HG03280 (cell line): ENCODE measurements at regions not wholly inside any gene's neighbourhood (a gene's known extent, or its start where the extent isn't known, plus 50 kb on each side); places are given as distances from the start of the nearest gene placed in this dataset.

ENCODE experiments used
- ATAC-seq: cut with Tn5 transposase; IDR thresholded peaks from one replicate; pipeline ENCODE4 v1.9.1; 2021; ENCODE audit warnings: mild to moderate bottlenecking, moderate library complexity; ENCODE audit not compliant: unreplicated experiment

- ATAC-seq, result no peak
These were observed 784.5 kb downstream of the BRD1 start for GRCh38 chr22:49042877-49043859.

DNA sequence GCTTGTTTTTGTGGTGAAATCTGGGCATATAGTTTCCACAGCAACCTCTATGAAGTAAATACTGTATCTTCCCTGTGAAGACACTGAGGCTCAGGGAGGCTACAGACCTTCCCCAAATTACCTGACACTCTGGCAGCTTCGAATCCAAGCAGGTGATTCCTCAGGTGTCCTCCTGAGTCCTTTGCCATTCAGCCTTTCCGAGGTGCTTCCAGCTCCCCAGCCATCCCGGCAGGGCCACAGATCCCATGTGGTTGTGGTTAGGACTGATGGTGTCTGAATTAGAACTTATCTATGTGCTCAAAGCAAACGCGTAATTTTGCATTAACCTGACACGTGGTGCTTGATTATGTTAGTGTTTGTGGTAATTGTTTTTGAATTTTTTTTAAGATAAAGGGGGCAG is 785.6 kb downstream of the BRD1 start:
- ATAC-seq, result no peak

- ATAC-seq, result no peak
These were observed 786.8 kb downstream of the BRD1 start for GRCh38 chr22:49040754-49041467.

GRCh38 chr22:49040111-49040510 is 787.6 kb downstream of the BRD1 start:
- no peak for ATAC-seq

- no peak for ATAC-seq
These were observed 788.0 kb downstream of the BRD1 start for GRCh38 chr22:49039625-49040024.

DNA sequence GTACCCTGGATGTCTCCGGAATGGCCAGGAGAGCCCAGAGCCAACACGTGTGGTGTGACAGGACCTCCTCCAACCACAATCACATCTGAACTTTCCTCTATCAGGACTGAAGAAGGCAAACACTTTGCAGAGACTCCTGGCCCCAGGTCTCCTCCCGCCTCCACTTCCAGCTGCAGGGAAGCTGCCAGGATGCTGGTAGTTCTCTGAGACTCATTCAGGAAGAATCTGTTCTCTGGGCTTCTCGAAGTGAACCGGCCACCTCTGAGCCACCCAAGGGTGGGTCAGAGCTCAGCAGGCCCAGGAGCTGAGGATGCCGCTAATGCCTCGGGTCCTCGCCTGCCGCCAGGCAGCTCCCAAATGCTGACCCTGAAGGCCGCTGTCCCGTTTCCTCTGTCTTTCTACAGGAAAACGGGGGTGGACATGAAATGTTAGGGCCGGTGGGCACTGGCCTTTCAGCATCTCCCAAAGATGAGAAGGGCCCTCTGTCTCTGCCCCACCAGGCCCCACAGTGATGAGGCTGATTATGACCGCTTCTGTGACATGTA is 789.9 kb downstream of the BRD1 start:
- no peak for ATAC-seq

GRCh38 chr22:49036513-49036912 is 791.2 kb downstream of the BRD1 start:
- ATAC-seq, result no peak

- ATAC-seq, result no peak
These were observed 791.7 kb downstream of the BRD1 start for GRCh38 chr22:49035818-49036457.

DNA sequence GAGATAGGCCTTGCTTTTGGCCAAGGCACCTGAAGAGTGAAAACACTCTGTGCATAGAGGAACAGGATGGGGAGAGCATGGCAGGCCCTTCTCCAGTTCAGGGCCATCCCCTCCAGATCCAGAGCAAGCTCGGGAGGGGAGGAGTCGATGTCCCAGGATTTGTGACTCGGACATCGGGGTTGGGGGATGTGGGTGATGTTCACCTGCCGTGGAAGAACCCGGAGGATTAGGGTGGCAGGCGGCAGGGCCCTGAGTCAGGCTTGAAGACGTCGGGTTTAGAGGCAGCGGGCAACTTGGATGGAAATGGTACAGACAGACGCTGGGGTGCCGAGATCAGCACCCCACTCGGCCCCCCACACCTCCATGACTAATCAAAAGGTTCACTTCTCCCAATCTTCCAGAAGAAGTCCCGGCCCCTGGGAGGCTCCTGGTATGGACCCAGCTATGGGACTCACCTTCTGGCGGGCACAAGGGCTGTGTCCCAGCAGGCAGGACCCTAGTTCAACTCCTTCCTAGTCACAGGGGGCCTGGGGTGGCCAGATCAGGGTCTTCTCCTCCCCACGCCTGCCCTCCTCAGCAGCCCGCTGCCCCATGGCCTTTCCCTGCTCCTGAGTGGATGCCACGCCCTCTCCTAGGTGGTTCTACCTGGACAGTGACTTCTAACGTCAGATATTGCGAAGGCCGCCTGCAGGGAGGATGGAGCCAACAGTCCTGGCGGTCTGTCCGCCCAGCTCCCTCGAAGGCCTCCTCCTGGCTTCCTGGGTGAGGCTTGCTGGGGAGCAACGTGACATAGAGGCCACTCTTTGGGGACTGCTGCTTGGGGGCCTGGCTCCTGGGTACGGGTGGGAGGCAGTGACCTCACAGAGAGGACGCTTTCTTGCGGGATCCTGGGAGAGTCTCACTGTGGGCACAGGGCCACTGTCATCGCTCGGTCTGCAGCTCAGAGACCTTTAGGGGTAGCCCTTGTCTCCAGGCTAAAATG is 792.5 kb downstream of the BRD1 start:
- ATAC-seq, result no peak

- no peak for ATAC-seq
These were observed 794.1 kb downstream of the BRD1 start for GRCh38 chr22:49033616-49034015.

DNA sequence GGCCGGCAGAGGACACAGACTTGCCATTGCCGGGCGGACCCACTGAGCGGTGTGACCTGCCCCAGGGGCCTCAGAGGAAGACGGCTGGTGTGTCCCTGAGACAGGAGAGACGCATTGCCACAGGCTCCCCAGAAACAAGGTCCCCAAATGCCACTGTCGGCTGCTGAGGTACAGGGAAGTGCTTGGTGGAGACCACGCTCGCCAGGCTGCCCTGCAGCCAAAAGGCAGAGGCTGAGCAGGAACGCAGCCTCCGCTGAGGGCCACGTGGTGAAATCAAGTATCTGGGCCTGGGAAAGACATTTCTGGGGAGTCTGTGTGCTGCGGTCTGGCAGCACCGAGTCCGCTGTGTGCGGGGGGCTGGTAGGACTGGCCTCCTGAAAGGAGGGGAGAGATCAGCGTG is 794.9 kb downstream of the BRD1 start:
- no peak for ATAC-seq

GRCh38 chr22:49031746-49032330 is 795.8 kb downstream of the BRD1 start:
- ATAC-seq, result no peak

GRCh38 chr22:49028111-49028510 is 799.6 kb downstream of the BRD1 start:
- no peak for ATAC-seq

DNA sequence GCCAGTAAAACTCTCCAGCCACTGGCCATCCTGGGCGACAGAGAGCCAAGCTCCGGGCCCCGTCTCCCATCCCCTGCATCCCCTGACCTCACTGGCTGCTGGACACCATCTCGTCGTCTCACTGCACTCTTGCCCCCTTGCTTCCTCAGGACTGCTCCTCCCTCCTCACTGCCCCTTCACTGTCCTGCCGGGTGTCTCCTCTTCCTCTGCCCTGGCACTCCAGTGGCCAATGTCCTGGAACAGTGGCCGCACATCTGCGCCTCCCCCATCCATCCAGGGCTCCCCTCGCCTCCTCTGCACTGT is 800.4 kb downstream of the BRD1 start:
- ATAC-seq, result no peak

DNA sequence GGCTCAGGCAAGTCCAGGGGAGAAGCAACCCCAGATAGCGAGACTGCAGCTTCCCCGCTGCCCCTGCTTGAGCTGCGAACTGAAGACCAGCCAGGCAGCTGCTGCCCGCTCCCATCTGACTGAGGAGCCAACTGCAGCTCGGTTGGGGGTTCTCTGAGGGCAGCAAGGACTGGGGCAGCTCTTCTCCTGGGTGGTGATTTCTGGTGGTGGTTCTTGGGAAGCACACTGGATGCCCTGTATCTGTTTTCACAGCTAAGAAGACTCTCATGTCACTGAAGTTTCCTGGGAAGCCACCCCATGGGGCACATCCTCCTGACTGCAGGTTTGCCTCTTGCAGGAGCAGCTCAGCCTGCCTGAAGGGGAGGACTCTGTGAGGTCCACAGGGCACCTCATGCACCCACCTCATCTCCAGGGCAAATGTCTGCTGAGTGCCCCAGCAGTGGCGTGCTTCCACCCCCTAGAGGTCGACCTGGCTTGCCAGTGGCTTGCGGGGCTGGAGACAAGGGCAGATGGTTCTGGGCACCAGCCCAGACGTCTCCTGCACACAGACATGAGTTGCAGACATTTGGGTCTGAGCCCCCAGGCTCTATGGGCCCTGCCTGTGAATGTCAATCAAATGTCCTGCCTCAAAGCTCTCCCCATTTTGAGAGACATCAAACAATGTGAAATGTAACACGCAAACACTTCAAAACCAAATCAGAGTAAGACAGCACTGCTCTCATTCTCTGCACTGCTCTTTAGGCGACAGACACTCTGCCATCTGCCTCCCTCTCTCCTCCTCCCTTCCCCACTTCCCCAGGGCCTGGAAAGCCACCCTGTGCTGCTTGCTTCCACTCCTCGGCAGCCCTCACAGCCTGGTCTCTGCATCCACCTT is 800.9 kb downstream of the BRD1 start:
- ATAC-seq, result no peak

GRCh38 chr22:49025791-49026493 is 801.7 kb downstream of the BRD1 start:
- no peak for ATAC-seq

GRCh38 chr22:49024775-49025440 is 802.8 kb downstream of the BRD1 start:
- no peak for ATAC-seq
